Spleen (tissue), 7 donors: ENCODE measurements at regions not wholly inside any gene's neighbourhood (a gene's known extent, or its start where the extent isn't known, plus 50 kb on each side); places are given as distances from the start of the nearest gene placed in this dataset.

ENCODE experiments used
- POLR2A ChIP-seq, 3 donors: fragments of 450-650 bp; IDR thresholded peaks; one replicate each; pipeline ENCODE4 v1.5.1; 2017; ENCODE audit warnings: antibody characterized with exemption in 3 of 3, mild to moderate bottlenecking in 1 of 3
- POLR2AphosphoS5 ChIP-seq, 3 donors: sonication (generic); formaldehyde crosslinking; IDR thresholded peaks; one replicate each; pipeline ENCODE4 v1.5.1; 2017; ENCODE audit warnings: antibody characterized with exemption in 3 of 3
- TF ChIP-seq, protein P1 (sequence below), 11 experiments: fragments of 200-600 bp in 7 of 11; fragments of 450-650 bp in 4 of 11; sonication (generic) in 4 of 11; IDR thresholded peaks in 8 of 11; conservative IDR thresholded peaks in 3 of 11; 1 replicate in 7 of 11; 2 replicates in 4 of 11; pipeline versions ENCODE4 v1.4.0 to v1.8.0; 2016 to 2021; ENCODE audit warnings: antibody characterized with exemption in 11 of 11, inconsistent platforms in 4 of 11, mild to moderate bottlenecking in 1 of 11
- donor health status: DM: no; HTN: no; CAD: no; lungs with moderate emphysema.
- donor health status: DM: no; HTN: no; CAD: no.
- donor health status: DM: no; HTN: no; CAD: no.

DNA sequence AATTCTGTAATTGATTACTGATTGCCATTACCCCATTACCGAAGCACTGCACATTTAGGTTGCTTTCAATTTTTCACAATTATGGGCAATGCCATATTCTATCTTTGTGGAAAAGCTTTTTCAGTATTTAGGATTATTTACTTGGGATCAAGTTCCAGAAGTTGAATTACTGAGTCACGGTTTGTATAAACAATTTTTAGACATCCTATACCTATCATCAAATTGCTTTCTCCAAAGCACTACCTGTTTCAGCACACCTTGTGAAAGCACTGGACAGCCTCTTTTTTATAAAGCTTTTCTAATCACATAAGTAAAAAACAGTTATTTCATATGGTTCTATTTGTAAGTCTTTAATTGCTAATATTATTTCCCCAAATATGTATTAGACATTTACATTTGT lies 221.5 kb upstream of the CAND1 start:
- TF ChIP-seq POLR2A (IDR thresholded peaks at IDR 0.05) = no peak
- TF ChIP-seq, protein P1, sequence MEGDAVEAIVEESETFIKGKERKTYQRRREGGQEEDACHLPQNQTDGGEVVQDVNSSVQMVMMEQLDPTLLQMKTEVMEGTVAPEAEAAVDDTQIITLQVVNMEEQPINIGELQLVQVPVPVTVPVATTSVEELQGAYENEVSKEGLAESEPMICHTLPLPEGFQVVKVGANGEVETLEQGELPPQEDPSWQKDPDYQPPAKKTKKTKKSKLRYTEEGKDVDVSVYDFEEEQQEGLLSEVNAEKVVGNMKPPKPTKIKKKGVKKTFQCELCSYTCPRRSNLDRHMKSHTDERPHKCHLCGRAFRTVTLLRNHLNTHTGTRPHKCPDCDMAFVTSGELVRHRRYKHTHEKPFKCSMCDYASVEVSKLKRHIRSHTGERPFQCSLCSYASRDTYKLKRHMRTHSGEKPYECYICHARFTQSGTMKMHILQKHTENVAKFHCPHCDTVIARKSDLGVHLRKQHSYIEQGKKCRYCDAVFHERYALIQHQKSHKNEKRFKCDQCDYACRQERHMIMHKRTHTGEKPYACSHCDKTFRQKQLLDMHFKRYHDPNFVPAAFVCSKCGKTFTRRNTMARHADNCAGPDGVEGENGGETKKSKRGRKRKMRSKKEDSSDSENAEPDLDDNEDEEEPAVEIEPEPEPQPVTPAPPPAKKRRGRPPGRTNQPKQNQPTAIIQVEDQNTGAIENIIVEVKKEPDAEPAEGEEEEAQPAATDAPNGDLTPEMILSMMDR (IDR thresholded peaks at IDR 0.05 in 8 of 11, conservative IDR thresholded peaks at IDR 0.05 in 3 of 11) = no peak
- no peak for TF ChIP-seq POLR2AphosphoS5 (IDR thresholded peaks at IDR 0.05)
